Muscle layer of duodenum (tissue), 2 donors: ENCODE measurements at regions not wholly inside any gene's neighbourhood (a gene's known extent, or its start where the extent isn't known, plus 50 kb on each side); places are given as distances from the start of the nearest gene placed in this dataset.

ENCODE experiments used
- H3K27ac ChIP-seq: one replicate; pipeline ENCODE4 v1.7.0; 2013; ENCODE audit warnings: mild to moderate bottlenecking, low read length
- H3K27me3 ChIP-seq: one replicate; pipeline ENCODE4 v1.7.0; 2013; ENCODE audit warnings: low read depth, mild to moderate bottlenecking, control low read depth, low read length
- H3K36me3 ChIP-seq, 2 donors: one replicate each; pipeline ENCODE4 v1.7.0; 2013; ENCODE audit warnings: low read length in 2 of 2, control low read depth in 1 of 2, mild to moderate bottlenecking in 1 of 2; ENCODE audit not compliant: insufficient read depth in 2 of 2, control insufficient read depth in 1 of 2
- H3K4me1 ChIP-seq, 2 donors: one replicate each; pipeline ENCODE4 v1.7.0; 2013; ENCODE audit warnings: low read length in 2 of 2, mild to moderate bottlenecking in 2 of 2, control low read depth in 1 of 2, moderate library complexity in 1 of 2; ENCODE audit not compliant: insufficient read depth in 2 of 2, control insufficient read depth in 1 of 2
- H3K4me3 ChIP-seq, 2 donors: one replicate each; pipeline ENCODE4 v1.7.0; 2013; ENCODE audit warnings: low read length in 2 of 2, low read depth in 1 of 2, mild to moderate bottlenecking in 1 of 2
- H3K9me3 ChIP-seq, 2 donors: one replicate each; pipeline ENCODE4 v1.7.0; 2013; ENCODE audit warnings: low read length in 2 of 2, control low read depth in 1 of 2, mild to moderate bottlenecking in 1 of 2; ENCODE audit not compliant: control insufficient read depth in 1 of 2
- donor health status: healthy.

DNA sequence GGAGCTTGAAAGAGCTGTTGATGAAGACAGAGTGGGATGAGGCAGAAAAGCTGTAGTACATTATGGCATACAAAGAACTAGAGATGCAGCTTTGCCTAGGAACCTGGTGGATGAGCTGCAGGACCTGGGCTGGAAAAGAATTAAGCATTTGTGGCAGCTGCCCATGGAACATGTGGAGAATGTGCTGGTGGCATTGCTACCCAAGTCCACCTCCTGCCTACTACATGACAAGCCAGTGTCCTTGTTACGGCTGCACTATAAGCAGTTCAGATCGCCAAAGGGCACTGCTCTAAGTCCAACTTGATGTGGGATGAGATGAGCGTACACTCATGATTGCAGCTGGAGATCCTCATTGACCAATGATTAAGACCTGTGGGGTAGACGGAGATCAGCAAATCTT, 81.1 kb upstream of the ADPGK start:
- H3K9me3 ChIP-seq, result no peaks in the 10 kb centered on the region
- H3K36me3 ChIP-seq, result no peaks in the 10 kb centered on the region
- H3K4me3 ChIP-seq, result no peak overlapping the region
- H3K27me3 ChIP-seq, result no peaks in the 10 kb centered on the region
- H3K27ac ChIP-seq, result no peak overlapping the region
- H3K4me1 ChIP-seq, result no peaks in the 10 kb centered on the region

DNA sequence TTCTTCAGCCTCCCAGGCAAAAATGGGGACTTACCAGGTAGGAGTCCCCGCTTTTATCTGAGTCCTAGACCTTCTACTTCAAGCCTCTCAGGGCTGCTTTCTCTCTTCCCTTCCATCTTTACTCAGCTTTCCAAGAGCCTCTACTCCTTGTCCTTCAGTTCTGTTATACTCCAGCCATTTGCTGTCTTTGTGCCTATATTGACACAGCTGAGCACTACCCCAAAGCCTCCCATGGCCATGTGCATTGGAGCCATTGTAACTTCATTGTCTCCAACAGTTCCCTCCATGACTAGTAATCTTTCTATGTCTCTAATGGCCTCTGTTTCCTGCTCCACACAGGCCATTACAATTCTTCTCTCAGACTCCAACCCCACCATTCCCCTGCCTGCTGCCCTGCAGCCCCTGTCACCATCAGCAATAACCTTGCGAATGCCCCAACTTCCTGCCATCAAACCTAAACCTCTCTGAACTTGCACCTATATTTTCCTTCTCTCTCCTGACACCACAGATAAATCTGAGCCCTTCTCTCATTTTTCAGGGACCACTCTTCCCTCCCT, 77.9 kb upstream of the ADPGK start:
- Histone ChIP-seq H3K27ac (no peak overlapping the region), H3K4me3 (no peak overlapping the region), H3K36me3 (no peaks in the 10 kb centered on the region), H3K9me3 (no peaks in the 10 kb centered on the region), H3K27me3 (no peaks in the 10 kb centered on the region), H3K4me1 (no peaks in the 10 kb centered on the region)

DNA sequence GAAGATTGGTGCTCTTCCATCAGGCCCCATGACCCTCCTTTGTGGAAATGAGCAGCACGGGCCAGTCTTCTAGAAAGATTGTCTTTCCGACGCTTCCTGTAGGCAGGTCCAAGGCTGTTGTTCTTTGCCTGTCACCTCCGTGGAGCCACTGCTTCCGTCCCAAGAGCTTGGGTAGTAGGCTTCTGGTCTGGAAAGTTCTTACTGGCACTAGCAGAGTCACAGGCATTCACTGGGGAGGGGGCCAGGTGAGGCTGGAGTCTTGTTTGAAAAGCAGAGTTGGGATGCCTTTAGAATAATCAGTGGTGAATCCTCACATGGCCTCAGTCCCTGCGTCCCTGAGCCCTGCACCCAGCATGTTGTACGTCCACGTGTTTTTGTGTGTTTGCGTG, 76.2 kb upstream of the ADPGK start:
- Histone ChIP-seq H3K27me3 (no peaks in the 10 kb centered on the region), H3K27ac (no peak overlapping the region), H3K4me1 (no peaks in the 10 kb centered on the region), H3K4me3 (no peak overlapping the region), H3K9me3 (no peaks in the 10 kb centered on the region), H3K36me3 (no peaks in the 10 kb centered on the region)

DNA sequence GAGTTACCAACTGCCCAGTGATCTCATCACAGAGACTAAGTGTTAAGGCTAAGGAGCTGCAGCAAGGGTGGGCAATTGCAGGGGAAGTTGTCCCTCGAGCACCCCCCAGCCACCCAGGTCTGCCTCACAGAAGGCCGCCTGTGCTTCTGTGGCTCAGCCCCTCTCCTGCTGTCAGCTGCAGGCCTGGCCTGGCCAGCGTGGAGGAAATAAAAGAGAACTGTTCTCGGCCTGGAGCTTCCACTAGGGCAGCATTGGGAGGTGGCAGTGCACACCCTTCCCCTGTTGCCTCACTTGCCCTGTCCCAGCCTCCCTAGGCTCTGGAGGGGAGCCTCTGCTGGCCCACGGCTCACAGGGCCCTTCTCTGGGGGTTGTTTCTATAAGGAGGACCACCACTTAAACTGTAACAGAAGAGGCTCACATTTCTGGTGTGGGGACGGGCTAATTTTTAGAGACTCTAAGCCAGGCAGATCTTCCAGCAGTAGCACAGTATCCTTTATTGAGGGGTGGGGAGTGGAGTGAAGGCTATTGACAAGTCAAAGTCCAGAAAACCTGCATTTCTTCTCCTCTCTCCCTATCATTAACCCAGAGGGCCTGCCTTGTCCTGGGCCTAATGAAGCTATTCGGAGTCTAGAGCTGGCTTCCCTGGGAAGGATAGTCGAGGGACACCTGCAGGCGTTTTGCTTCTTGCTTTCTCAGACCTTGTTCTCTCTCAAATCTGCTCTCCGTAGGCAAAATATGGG, 75.6 kb upstream of the ADPGK start:
- no peaks in the 10 kb centered on the region for H3K4me1 ChIP-seq
- H3K27me3 ChIP-seq, result no peaks in the 10 kb centered on the region
- no peaks in the 10 kb centered on the region for H3K36me3 ChIP-seq
- H3K4me3 ChIP-seq, result no peak overlapping the region
- H3K9me3 ChIP-seq, result no peaks in the 10 kb centered on the region
- no peak overlapping the region for H3K27ac ChIP-seq

DNA sequence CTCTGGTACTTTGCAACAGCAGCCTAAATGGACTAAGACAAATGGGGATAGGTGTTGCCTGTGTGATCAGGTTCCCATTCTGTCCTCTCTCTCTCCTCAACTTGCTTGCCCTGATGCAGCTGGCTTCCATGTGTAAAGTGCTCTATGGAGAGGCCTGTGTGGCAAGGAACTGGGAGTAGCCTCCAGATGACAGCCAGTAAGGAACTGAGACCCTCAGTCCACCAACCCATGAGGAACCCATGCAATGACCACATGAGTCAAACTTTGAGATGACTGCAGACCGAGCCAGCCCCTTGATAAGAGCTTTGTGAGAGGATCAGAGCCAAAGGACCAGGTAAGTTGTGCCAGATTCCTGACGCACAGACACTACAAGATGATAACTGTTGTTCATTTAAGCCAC, 74.6 kb upstream of the ADPGK start:
- Histone ChIP-seq H3K9me3 (no peaks in the 10 kb centered on the region), H3K4me3 (no peak overlapping the region), H3K36me3 (no peaks in the 10 kb centered on the region), H3K27ac (no peak overlapping the region), H3K4me1 (no peaks in the 10 kb centered on the region), H3K27me3 (no peaks in the 10 kb centered on the region)

DNA sequence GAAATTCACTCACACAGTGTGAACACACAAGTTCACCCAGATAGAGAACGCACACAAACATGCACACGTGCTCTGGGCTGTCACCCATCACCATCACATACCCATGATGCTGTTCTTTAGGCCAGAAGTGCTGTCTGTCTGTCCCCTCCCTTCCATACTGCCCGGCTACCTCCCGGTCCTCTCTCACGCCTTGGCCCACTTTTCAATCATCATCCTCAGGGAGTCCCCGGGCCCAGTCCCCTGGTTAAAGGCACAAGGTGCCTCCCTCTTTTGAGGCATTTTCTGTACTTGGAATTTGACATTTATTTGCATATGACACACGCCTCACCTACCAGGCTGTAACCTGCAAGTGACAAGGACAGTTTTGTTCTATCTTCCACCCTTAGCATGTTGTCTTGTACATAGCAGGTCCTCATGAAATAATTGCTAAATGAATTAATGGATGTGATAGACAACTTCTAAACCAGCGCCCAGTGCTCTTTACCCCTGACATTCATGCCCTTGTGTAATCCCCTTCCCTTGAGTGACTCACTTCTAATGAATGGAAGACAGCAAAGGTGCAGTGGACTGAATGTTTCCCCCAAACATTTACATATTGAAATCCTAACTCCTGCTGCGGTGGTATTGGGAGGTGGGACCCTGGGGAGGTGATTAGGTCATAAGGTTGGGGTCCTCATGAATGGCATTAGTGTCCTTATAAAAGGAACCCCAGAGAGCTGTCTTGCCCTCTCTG, 73.9 kb upstream of the ADPGK start:
- H3K9me3 ChIP-seq, result no peaks in the 10 kb centered on the region
- H3K4me1 ChIP-seq, result no peaks in the 10 kb centered on the region
- H3K27ac ChIP-seq, result no peak overlapping the region
- H3K27me3 ChIP-seq, result no peaks in the 10 kb centered on the region
- no peak overlapping the region for H3K4me3 ChIP-seq
- H3K36me3 ChIP-seq, result no peaks in the 10 kb centered on the region

DNA sequence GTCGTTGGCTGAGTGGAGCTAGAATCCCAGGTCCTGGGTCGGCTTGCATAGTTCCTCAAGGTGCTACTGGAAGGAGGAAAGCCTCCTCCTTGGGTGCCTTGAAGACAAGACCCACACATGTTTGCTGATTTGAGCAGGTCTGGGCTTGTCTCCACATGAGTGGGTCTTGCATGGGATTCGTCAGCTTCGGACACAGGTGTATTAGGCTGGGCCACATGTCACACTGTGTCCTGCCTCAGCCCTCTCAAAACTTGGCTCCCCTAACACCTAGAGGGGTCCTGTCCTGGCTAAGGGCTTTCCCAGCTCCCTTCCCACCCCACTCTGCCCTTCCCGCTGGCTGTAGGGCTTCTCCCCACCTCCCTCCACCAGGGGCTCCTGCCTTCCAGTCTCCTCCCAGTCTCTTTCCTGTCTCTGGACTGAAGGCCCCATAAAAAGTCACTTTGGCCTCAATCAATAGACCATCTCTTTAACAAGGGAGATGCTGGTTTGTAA, 73.0 kb upstream of the ADPGK start:
- Histone ChIP-seq H3K36me3 (no peaks in the 10 kb centered on the region), H3K4me3 (no peak overlapping the region), H3K27me3 (no peaks in the 10 kb centered on the region), H3K9me3 (no peaks in the 10 kb centered on the region), H3K4me1 (no peaks in the 10 kb centered on the region), H3K27ac (no peak overlapping the region)

DNA sequence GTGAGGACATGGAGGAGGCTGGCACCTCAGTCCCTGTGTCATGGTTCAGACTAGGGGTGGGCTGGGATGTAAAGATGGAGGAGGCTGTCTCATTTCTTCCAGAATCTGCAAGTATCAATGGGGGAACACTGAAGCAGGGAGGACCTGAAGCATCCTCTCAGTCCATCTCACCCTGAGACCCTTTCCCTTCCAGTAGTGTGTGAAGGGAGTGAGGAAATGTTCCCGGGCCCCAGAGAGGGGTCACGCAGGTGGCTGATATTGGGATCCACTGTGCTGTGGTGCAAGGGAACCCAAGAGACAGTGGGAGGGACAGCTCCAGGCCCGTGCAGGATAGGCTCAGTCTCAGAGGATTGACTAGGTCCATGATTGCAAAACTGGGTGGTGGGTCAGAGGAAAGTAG, 72.2 kb upstream of the ADPGK start:
- Histone ChIP-seq H3K4me1 (no peaks in the 10 kb centered on the region), H3K27me3 (no peaks in the 10 kb centered on the region), H3K36me3 (no peaks in the 10 kb centered on the region), H3K4me3 (no peak overlapping the region), H3K9me3 (no peaks in the 10 kb centered on the region), H3K27ac (no peak overlapping the region)

DNA sequence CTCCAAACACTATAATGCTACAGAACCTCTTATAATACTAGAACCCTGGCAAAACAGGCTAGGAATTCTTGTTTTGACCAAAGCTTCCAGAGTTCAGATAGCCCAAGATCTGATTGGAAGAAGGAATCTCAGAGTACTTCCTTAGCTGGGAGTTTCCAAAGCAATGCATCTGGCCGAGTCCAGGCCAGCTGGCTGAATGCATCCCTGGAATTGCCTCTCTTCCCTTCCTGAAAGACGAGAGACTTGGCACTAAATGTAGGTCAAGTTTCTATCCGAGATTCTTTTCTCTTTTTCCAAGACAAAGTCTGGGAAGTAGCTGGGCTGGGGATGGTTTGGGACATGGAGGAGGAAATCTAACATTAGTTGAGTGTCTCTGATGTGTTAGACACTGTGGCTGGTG, 68.7 kb upstream of the ADPGK start:
- H3K27me3 ChIP-seq, result no peaks in the 10 kb centered on the region
- H3K9me3 ChIP-seq, result no peaks in the 10 kb centered on the region
- H3K4me1 ChIP-seq, result no peaks in the 10 kb centered on the region
- H3K4me3 ChIP-seq, result no peak overlapping the region
- no peaks in the 10 kb centered on the region for H3K36me3 ChIP-seq
- no peak overlapping the region for H3K27ac ChIP-seq

DNA sequence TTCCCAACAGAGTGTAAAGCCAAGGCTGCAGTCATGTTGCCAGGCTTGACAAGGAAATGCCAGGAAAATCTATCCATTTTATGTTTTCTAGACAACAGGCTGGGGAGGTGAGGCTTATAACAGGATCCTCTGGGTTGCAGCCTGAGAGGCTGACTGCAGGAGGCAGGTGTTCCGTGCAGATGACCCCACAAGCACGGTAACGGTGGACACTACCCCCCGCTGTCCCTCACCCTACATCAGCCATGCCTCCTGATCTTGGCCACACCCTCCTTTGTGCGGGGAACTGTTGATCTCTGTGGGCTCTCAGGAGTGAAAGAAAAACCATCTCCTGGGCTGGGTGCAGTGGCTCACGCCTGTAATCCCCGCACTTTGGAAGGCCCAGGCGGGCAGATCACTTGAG, 68.0 kb upstream of the ADPGK start:
- Histone ChIP-seq H3K27me3 (no peaks in the 10 kb centered on the region), H3K9me3 (no peaks in the 10 kb centered on the region), H3K36me3 (no peaks in the 10 kb centered on the region), H3K27ac (no peak overlapping the region), H3K4me3 (no peak overlapping the region), H3K4me1 (peaks cover 0 to 4% of the 10 kb centered on the region in 2 donors)

DNA sequence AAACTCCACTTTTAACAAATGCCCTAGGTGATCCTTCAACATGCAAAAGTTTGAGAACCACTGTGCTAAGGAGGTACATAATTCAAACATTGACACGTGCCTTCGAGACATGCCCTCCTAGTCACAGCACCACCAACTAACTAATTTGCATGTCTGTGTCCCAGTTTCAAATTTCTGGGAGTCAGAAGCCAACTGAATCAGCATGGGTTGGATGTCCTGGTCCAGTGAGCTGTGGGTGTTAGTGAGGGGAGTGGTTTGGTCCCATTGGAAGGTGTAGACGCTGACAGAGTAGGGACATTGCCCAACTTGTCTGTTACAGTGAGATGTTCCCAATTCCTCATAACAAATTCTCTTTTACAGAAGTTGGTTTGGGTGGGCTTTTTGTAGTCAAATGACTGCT, 67.3 kb upstream of the ADPGK start:
- no peak overlapping the region for H3K4me3 ChIP-seq
- no peaks in the 10 kb centered on the region for H3K27me3 ChIP-seq
- H3K36me3 ChIP-seq, result no peaks in the 10 kb centered on the region
- no peak overlapping the region for H3K27ac ChIP-seq
- no peaks in the 10 kb centered on the region for H3K9me3 ChIP-seq
- H3K4me1 ChIP-seq, result peaks cover 0 to 11% of the 10 kb centered on the region in 2 donors
